Neuronal stem cell (in vitro differentiated cells): ENCODE measurements at regions not wholly inside any gene's neighbourhood (a gene's known extent, or its start where the extent isn't known, plus 50 kb on each side); places are given as distances from the start of the nearest gene placed in this dataset.

Experiments
- DNase-seq: peaks from one replicate; pipeline ENCODE4 v3.0.0-alpha.2; 2013; ENCODE audit warnings: low spot score
- H2AFZ ChIP-seq: one replicate; pipeline ENCODE4 v1.6.1; 2013; ENCODE audit warnings: mild to moderate bottlenecking, low read length, inconsistent platforms
- H2AK5ac ChIP-seq: 2 replicates; pipeline ENCODE4 v1.6.1; 2013; ENCODE audit warnings: low read depth, mild to moderate bottlenecking, inconsistent platforms, low read length, moderate library complexity, mixed read lengths
- H2BK120ac ChIP-seq: 2 replicates; pipeline ENCODE4 v1.6.1; 2013; ENCODE audit warnings: low read depth, mild to moderate bottlenecking, inconsistent platforms, low read length, moderate library complexity, mixed read lengths
- H2BK12ac ChIP-seq: one replicate; pipeline ENCODE4 v1.6.1; 2013; ENCODE audit warnings: low read length, inconsistent platforms
- H2BK15ac ChIP-seq: 2 replicates; pipeline ENCODE4 v1.6.1; 2013; ENCODE audit warnings: mild to moderate bottlenecking, low read length, inconsistent platforms, mixed read lengths
- H2BK5ac ChIP-seq: one replicate; pipeline ENCODE4 v1.6.1; 2013; ENCODE audit warnings: inconsistent platforms, mild to moderate bottlenecking, low read length, moderate library complexity
- H3K14ac ChIP-seq: one replicate; pipeline ENCODE4 v1.6.1; 2013; ENCODE audit warnings: low read length, inconsistent platforms
- H3K18ac ChIP-seq: 2 replicates; pipeline ENCODE4 v1.6.1; 2013; ENCODE audit warnings: low read length, inconsistent platforms
- H3K23ac ChIP-seq: 2 replicates; pipeline ENCODE4 v1.6.1; 2013; ENCODE audit warnings: low read depth, mild to moderate bottlenecking, mixed read lengths, low read length, inconsistent platforms; ENCODE audit not compliant: poor library complexity
- H3K27ac ChIP-seq: replicated peaks from 3 replicates; pipeline ENCODE4 v1.5.1; 2013; ENCODE audit warnings: low read length, inconsistent platforms
- H3K27me3 ChIP-seq, 3 experiments: 2 replicates each; pipeline ENCODE4 v1.6.1; 2013; ENCODE audit warnings: low read length in 3 of 3, mild to moderate bottlenecking in 2 of 3, inconsistent platforms in 1 of 3, low read depth in 1 of 3, mixed read lengths in 1 of 3, moderate library complexity in 1 of 3; ENCODE audit not compliant: control insufficient read depth in 3 of 3, insufficient read depth in 3 of 3
- H3K36me3 ChIP-seq, 2 donors: replicated peaks in 1 of 2; 2 replicates each; pipeline ENCODE4 v1.6.1; 2013; ENCODE audit warnings: low read length in 2 of 2; ENCODE audit not compliant: control insufficient read depth in 2 of 2, insufficient read depth in 2 of 2
- H3K4ac ChIP-seq: 2 replicates; pipeline ENCODE4 v1.6.1; 2013; ENCODE audit warnings: inconsistent platforms, mild to moderate bottlenecking, low read length, moderate library complexity
- H3K4me1 ChIP-seq, 2 donors: 1 replicate in 1 of 2; 2 replicates in 1 of 2; pipeline ENCODE4 v1.6.1; 2013; ENCODE audit warnings: low read length in 2 of 2, low read depth in 1 of 2; ENCODE audit not compliant: control insufficient read depth in 2 of 2, insufficient read depth in 1 of 2
- H3K4me2 ChIP-seq: one replicate; pipeline ENCODE4 v1.6.1; 2013; ENCODE audit warnings: mild to moderate bottlenecking, low read length, inconsistent platforms; ENCODE audit not compliant: insufficient read depth, poor library complexity, severe bottlenecking
- H3K4me3 ChIP-seq, 2 donors: 2 replicates each; pipeline ENCODE4 v1.5.1; 2013; ENCODE audit warnings: low read length in 2 of 2, mild to moderate bottlenecking in 2 of 2, inconsistent platforms in 1 of 2, moderate library complexity in 1 of 2
- H3K79me1 ChIP-seq: one replicate; pipeline ENCODE4 v1.6.1; 2013; ENCODE audit warnings: low read depth, mild to moderate bottlenecking, inconsistent platforms, low read length, moderate library complexity
- H3K9ac ChIP-seq: one replicate; pipeline ENCODE4 v1.6.1; 2013; ENCODE audit warnings: mild to moderate bottlenecking, low read depth, low read length, inconsistent platforms; ENCODE audit not compliant: poor library complexity
- H3K9me3 ChIP-seq, 2 donors: replicated peaks in 1 of 2; 2 replicates each; pipeline versions ENCODE3 to v1.6.1; 2013; ENCODE audit warnings: low read length in 2 of 2, mild to moderate bottlenecking in 2 of 2, inconsistent platforms in 1 of 2, low read depth in 1 of 2, mixed read lengths in 1 of 2, moderate library complexity in 1 of 2; ENCODE audit not compliant: control insufficient read depth in 2 of 2, insufficient read depth in 1 of 2
- H4K8ac ChIP-seq: one replicate; pipeline ENCODE4 v1.6.1; 2013; ENCODE audit warnings: low read depth, mild to moderate bottlenecking, inconsistent platforms, low read length, moderate library complexity
- H4K91ac ChIP-seq: one replicate; pipeline ENCODE4 v1.6.1; 2013; ENCODE audit warnings: low read length, low read depth, mild to moderate bottlenecking, inconsistent platforms; ENCODE audit not compliant: poor library complexity
- WGBS, 2 donors: extraction: QIAGEN DNeasy Blood & Tissue Kit; methylation state at CpG; one replicate each; pipeline ENCODE4 v1.1.7; 2013; ENCODE audit warnings: missing lambda C conversion rate in 2 of 2, mixed read lengths in 1 of 2; ENCODE audit not compliant: insufficient read length in 2 of 2, insufficient replicate concordance in 1 of 2; ENCODE audit errors: extremely low coverage in 2 of 2; 5-methylcytosine and 5-hydroxymethylcytosine counted together

DNA sequence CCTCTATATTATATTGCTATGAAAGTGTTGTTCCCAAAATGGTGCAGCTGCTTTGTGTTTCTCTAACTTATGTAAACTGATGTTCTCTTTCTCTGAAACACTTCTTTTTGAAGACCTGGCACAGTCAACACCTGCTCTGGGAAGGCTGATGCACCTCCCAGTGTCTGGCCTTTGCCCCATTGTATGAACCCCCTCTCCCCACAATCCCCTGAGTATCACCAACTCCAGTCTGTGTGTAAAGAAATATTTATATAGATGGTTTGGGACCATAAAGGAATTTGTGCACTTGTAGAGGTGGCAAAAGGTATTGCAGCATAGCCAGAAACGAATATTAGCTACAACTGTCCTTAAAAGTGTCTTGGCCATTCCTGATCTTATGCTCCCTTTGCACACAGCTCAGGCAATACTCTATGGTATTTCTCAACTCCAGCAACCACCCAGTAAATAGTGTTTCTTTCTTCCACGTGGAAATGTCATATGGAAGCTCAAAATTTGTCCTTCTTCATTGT lies 365.2 kb upstream of the DDI1 start:
- no CpG with 5 or more reads among the region's 2 CpGs for WGBS, 2 donors
- DNase-seq, result no peak
- no peak overlapping the region for H3K23ac ChIP-seq
- no peak overlapping the region for H3K14ac ChIP-seq
- no peak overlapping the region for H3K4me2 ChIP-seq
- H2BK120ac ChIP-seq, result no peak overlapping the region
- no peaks in the 10 kb centered on the region for H3K4me1 ChIP-seq
- no peak overlapping the region for H3K4ac ChIP-seq
- H3K27ac ChIP-seq, result no peak overlapping the region
- no peaks in the 10 kb centered on the region for H3K27me3 ChIP-seq
- no peak overlapping the region for H2BK15ac ChIP-seq
- no peak overlapping the region for H4K91ac ChIP-seq
- no peak overlapping the region for H2BK12ac ChIP-seq
- no peak overlapping the region for H2BK5ac ChIP-seq
- no peak overlapping the region for H2AK5ac ChIP-seq
- no peak overlapping the region for H3K4me3 ChIP-seq
- H4K8ac ChIP-seq, result no peak overlapping the region
- no peaks in the 10 kb centered on the region for H3K36me3 ChIP-seq
- no peak overlapping the region for H3K9ac ChIP-seq
- H2AFZ ChIP-seq, result no peak overlapping the region
- H3K9me3 ChIP-seq, result peaks cover 0 to 2% of the 10 kb centered on the region in 2 donors
- H3K79me1 ChIP-seq, result no peaks in the 10 kb centered on the region
- no peak overlapping the region for H3K18ac ChIP-seq

DNA sequence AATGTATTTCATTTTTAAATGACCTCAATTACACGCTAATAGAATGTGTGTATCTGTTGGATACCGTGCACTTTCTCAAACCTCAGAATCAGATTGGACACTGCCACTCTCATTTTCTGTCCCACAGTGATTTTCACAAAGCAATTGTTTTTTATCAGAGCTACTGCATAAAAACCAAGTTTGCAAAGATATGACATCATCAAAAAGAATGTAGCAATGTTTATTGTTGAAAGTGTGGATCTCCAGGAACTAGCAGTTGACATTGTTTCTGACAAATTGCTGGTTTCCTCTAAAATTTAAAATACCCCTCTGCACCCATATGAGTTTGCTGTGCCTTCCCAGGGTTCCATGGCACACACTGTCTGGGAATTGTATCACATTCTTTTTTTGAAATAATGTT lies 362.7 kb upstream of the DDI1 start:
- Histone ChIP-seq H3K14ac (no peak overlapping the region), H3K4ac (no peak overlapping the region), H3K27ac (no peak overlapping the region), H3K23ac (no peak overlapping the region), H3K4me2 (no peak overlapping the region), H2AFZ (no peak overlapping the region), H3K36me3 (no peaks in the 10 kb centered on the region), H2BK5ac (no peak overlapping the region), H3K9ac (no peak overlapping the region), H2BK120ac (no peak overlapping the region), H3K79me1 (no peaks in the 10 kb centered on the region), H4K8ac (no peak overlapping the region), H2BK15ac (no peak overlapping the region), H3K4me3 (no peak overlapping the region), H3K27me3 (no peaks in the 10 kb centered on the region), H4K91ac (no peak overlapping the region), H2AK5ac (no peak overlapping the region), H2BK12ac (no peak overlapping the region), H3K9me3 (peaks cover 0 to 3% of the 10 kb centered on the region in 2 donors), H3K18ac (no peak overlapping the region), H3K4me1 (no peaks in the 10 kb centered on the region)
- no peak for DNase-seq
- WGBS, 2 donors, result no CpG with 5 or more reads among the region's 2 CpGs

DNA sequence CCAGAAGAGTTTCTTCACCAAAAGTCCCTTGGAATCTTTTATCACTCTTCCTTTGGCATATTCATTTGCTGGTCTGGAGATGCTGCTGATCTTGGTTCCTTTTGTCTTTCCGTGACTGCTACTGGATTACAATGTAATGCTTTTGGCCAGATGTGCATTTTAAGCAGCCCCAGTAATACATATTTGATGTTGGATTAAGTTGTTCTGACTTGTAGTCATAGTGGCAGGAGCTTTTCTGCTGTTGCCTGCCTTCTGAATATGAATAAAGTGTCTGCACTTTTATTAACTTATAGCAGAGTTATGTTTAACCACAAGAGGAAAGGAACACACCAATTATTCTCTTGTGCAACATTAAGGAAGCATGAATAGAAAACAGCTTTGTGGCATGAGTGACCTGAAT lies 360.0 kb upstream of the DDI1 start:
- H3K4ac ChIP-seq, result no peak overlapping the region
- no peak overlapping the region for H4K91ac ChIP-seq
- no peak overlapping the region for H2AK5ac ChIP-seq
- H2BK120ac ChIP-seq, result no peak overlapping the region
- H3K14ac ChIP-seq, result no peak overlapping the region
- no peak overlapping the region for H3K18ac ChIP-seq
- no peak overlapping the region for H4K8ac ChIP-seq
- DNase-seq, result no peak
- WGBS, 2 donors, result no CpG with 5 or more reads among the region's 1 CpG
- H3K9me3 ChIP-seq, result peaks cover 0 to 3% of the 10 kb centered on the region in 2 donors
- no peaks in the 10 kb centered on the region for H3K27me3 ChIP-seq
- no peaks in the 10 kb centered on the region for H3K79me1 ChIP-seq
- no peaks in the 10 kb centered on the region for H3K36me3 ChIP-seq
- H3K4me3 ChIP-seq, result no peak overlapping the region
- H2BK15ac ChIP-seq, result no peak overlapping the region
- no peak overlapping the region for H3K4me2 ChIP-seq
- H2BK5ac ChIP-seq, result no peak overlapping the region
- peak overlapping the region; percentile 0 for H2AFZ ChIP-seq
- H3K9ac ChIP-seq, result no peak overlapping the region
- H3K27ac ChIP-seq, result no peak overlapping the region
- no peak overlapping the region for H2BK12ac ChIP-seq
- H3K4me1 ChIP-seq, result no peaks in the 10 kb centered on the region
- H3K23ac ChIP-seq, result no peak overlapping the region

GRCh38 chr11:103680826-103681225 lies 355.6 kb upstream of the DDI1 start:
- H3K79me1 ChIP-seq, result no peaks in the 10 kb centered on the region
- H3K36me3 ChIP-seq, result no peaks in the 10 kb centered on the region
- H3K18ac ChIP-seq, result no peak overlapping the region
- no peak overlapping the region for H3K4me3 ChIP-seq
- H3K4ac ChIP-seq, result no peak overlapping the region
- H2AK5ac ChIP-seq, result no peak overlapping the region
- H3K23ac ChIP-seq, result no peak overlapping the region
- no peak overlapping the region for H2BK5ac ChIP-seq
- H2BK15ac ChIP-seq, result no peak overlapping the region
- H3K4me2 ChIP-seq, result no peak overlapping the region
- H3K4me1 ChIP-seq, result peaks cover 4 to 7% of the 10 kb centered on the region in 2 donors
- H2BK120ac ChIP-seq, result no peak overlapping the region
- H3K9me3 ChIP-seq, result peaks cover 0 to 8% of the 10 kb centered on the region in 2 donors
- H4K8ac ChIP-seq, result no peak overlapping the region
- WGBS, 2 donors, result no CpG with 5 or more reads among the region's 1 CpG
- peak overlapping the region; percentile 15 for H2AFZ ChIP-seq
- H3K27ac ChIP-seq, result no peak overlapping the region
- no peak overlapping the region for H3K14ac ChIP-seq
- DNase-seq, result no peak
- no peak overlapping the region for H3K9ac ChIP-seq
- no peak overlapping the region for H2BK12ac ChIP-seq
- H3K27me3 ChIP-seq, result no peaks in the 10 kb centered on the region
- no peak overlapping the region for H4K91ac ChIP-seq
